SK-N-SH treated with all-trans-retinoic acid at 6 μM for 48 hours (cell line): ENCODE measurements at regions not wholly inside any gene's neighbourhood (a gene's known extent, or its start where the extent isn't known, plus 50 kb on each side); places are given as distances from the start of the nearest gene placed in this dataset.

Source experiments
- GLIS3 ChIP-seq: fragments of 250-450 bp; sonication (Bioruptor Pico); IDR thresholded peaks from 2 replicates; pipeline ENCODE4 v1.5.0; 2020; ENCODE audit warnings: mild to moderate bottlenecking, moderate library complexity
- RARB ChIP-seq: fragments of 250-450 bp; sonication (Bioruptor Pico); IDR thresholded peaks from 2 replicates; pipeline ENCODE4 v1.8.0; 2021; ENCODE audit warnings: mild to moderate bottlenecking, moderate library complexity
- ZFP30 ChIP-seq: fragments of 450-650 bp; formaldehyde crosslinking; IDR thresholded peaks from 2 replicates; pipeline ENCODE4 v1.5.0; 2022; ENCODE audit warnings: mild to moderate bottlenecking, moderate library complexity

DNA sequence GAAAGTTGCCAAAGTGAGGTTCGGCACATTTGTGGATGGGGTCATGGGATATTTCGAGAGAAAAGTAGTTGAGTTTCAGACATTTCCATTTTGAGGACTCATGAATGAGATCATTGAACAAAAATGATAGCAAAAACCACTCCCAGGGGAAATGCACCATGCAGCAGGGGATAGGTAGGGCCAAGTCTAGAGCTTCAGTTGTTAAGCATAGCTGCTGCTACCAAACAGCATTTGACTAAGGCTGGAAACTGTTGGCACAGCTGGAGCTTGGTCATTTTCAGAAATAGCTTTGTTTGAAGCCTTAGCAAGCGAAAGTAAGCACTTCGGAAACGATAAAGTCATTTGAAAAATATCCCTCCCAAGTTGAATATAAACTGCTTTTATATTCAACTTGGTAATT is 431.8 kb downstream of the SOCS6 start:
- TF ChIP-seq RARB (CRISPR knock-in tag) (no peak), ZFP30 (CRISPR knock-in tag) (no peak), GLIS3 (CRISPR knock-in tag) (no peak)
